Heart left ventricle (tissue), 13 donors: ENCODE measurements at regions not wholly inside any gene's neighbourhood (a gene's known extent, or its start where the extent isn't known, plus 50 kb on each side); places are given as distances from the start of the nearest gene placed in this dataset.
"Not testable (repeated sequence)": the region's sequence is repeated elsewhere in the genome, so short reads cannot be mapped to it uniquely, and the experiment has no call there.

ENCODE experiments used
- CTCF ChIP-seq, 12 donors: fragments of 200-600 bp; sonication (generic) in 4 of 12; IDR thresholded peaks; one replicate each; pipeline versions ENCODE4 v1.5.0 to v1.8.0; 2018 to 2022; ENCODE audit warnings: antibody characterized with exemption in 12 of 12, mild to moderate bottlenecking in 5 of 12
- POLR2A ChIP-seq, 2 donors: fragments of 450-650 bp; IDR thresholded peaks; one replicate each; pipeline ENCODE4 v1.6.1; 2017; ENCODE audit warnings: antibody characterized with exemption in 2 of 2, mild to moderate bottlenecking in 2 of 2, moderate library complexity in 2 of 2
- donor health status: ischemic (EF 13 %, LVEDD 7.1; RV severe dilation, severe dysfunction).
- donor health status: DM: no; HTN: yes; CAD: no.
- donor health status: DM: no; HTN: no; CAD: no.
- donor health status: ischemic (EF 25% LVEDD 6.9; RV normal size, moderate dysfunction).
- donor health status: ischemic (EF 25% LVEDD 5.7; RV mildly dilated, moderate dysfunction).
- donor health status: ischemic (EF 35%, LVEDD 5.7; RV mildly dilated, moderate dysfunction).
- donor health status: nonischemic (EF 11% LVEDD 7.7; RV severe dilation, severe dysfunction).
- donor health status: DM: yes; HTN: yes; CAD: no.
- donor health status: PGD.
- donor health status: ischemic (EF 29% LVEDD 5.4; RV normal size, mild dysfunction).
- donor health status: nonischemic (EF 23%, LVEDD 6.1; RV moderate dilation, normal function).

GRCh38 chr5:71399443-71399842, 56.0 kb upstream of the BDP1 start:
- TF ChIP-seq CTCF, POLR2A (IDR thresholded peaks at IDR 0.05): not testable (repeated sequence)
